GM12874 (cell line): ENCODE measurements at regions not wholly inside any gene's neighbourhood (a gene's known extent, or its start where the extent isn't known, plus 50 kb on each side); places are given as distances from the start of the nearest gene placed in this dataset.

ENCODE experiments used
- CTCF ChIP-seq: IDR thresholded peaks from 2 replicates; pipeline ENCODE4 v1.5.1; 2011; ENCODE audit warnings: low read depth, mild to moderate bottlenecking, control low read depth, low read length, moderate library complexity; ENCODE audit not compliant: insufficient read depth

GRCh38 chr13:26878438-26878837 is 117.9 kb upstream of the GPR12 start:
- no peak for TF ChIP-seq CTCF

- no peak for TF ChIP-seq CTCF
Observed at GRCh38 chr13:26873386-26873698, 112.8 kb upstream of the GPR12 start.

GRCh38 chr13:26872525-26873385 is 112.2 kb upstream of the GPR12 start:
- peak; percentile 88 for TF ChIP-seq CTCF

DNA sequence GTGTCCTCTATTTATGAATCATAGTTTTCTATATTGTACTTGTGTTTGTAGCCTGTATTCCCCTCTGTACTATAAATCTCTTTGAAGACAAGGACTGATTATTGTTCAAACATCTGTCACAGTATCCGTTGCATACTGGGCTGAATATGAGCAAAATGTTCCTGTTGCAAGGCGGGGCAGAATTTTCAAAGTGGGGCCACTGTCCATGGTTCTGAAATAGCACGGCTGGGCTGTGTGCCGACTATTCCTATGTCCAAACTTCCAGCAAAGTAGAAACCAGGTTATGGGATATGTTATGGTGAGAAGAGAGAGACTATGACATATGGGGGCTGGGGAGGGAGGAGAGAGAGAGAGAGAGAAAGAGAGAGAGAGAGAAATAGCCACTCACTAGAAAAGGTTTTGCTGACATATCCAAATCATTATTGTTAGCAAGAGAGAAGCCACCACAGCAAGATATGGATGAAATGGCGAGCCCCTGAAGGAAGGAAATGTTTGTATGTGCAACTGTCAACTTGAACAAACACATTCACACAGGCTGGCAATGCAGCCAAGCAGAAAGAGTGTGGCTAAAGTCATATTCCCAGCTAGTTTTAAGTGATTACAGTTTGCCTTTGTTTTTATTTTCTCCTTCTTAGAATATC is 107.0 kb upstream of the GPR12 start:
- TF ChIP-seq CTCF: no peak

- no peak for TF ChIP-seq CTCF
Observed at GRCh38 chr13:26864576-26864975, 104.0 kb upstream of the GPR12 start.

- no peak for TF ChIP-seq CTCF
Observed at GRCh38 chr13:26861941-26862340, 101.4 kb upstream of the GPR12 start.

DNA sequence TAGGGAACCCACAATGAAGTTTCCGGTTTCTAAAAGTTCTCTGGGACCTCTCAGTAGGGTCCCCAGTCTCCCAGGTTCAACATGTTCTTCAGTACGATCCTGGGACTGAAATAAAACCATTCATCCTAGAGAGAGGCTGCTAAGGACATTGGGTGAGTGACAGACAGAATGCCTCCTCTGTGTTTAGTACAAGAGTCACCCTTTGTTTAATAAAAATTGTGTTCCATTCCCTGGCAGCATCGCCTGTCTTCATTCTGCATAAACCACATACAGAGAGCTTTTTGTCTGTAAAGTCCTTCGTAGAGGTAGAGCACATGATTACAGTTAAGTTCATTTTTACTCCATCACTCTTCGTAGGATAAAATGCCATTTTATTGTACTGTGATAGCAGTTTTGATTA is 95.3 kb upstream of the GPR12 start:
- no peak for TF ChIP-seq CTCF
